ENCODE measurements at regions not wholly inside any gene's neighbourhood (a gene's known extent, or its start where the extent isn't known, plus 50 kb on each side); places are given as distances from the start of the nearest gene placed in this dataset.
"Not testable (repeated sequence)": the region's sequence is repeated elsewhere in the genome, so short reads cannot be mapped to it uniquely, and the experiment has no call there.

- H3K4me1 ChIP-seq (ENCODE audit: insufficient read depth, low read length); H3K27me3 Mint-ChIP-seq; POLR2A ChIA-PET (ENCODE audit: partially characterized antibody); H3K9me3 ChIP-seq (ENCODE audit: control insufficient read depth in 1 of 2, low read length in 2 of 2); H3K4me3 Mint-ChIP-seq; DNase-seq; H3K9me3 Mint-ChIP-seq; intact Hi-C loops (cut with micrococcal nuclease); H3K36me3 Mint-ChIP-seq; H3K36me3 ChIP-seq (ENCODE audit: insufficient read depth, low read length); H3K27ac ChIP-seq (ENCODE audit: low read depth, low read length); H3K27me3 ChIP-seq (ENCODE audit: insufficient read depth, low read length); H3K4me3 ChIP-seq (ENCODE audit: low read length in 2 of 2); CTCF ChIA-PET (ENCODE audit: partially characterized antibody); H3K27ac Mint-ChIP-seq; H3K4me1 Mint-ChIP-seq: not testable (repeated sequence)
These were observed 3947.8 kb upstream of the TPTE start for GRCh38 chr21:6573576-6573975.

- H3K36me3 Mint-ChIP-seq; H3K27me3 Mint-ChIP-seq; DNase-seq; H3K4me1 ChIP-seq (ENCODE audit: insufficient read depth, low read length); intact Hi-C loops (cut with micrococcal nuclease); H3K27ac Mint-ChIP-seq; H3K9me3 ChIP-seq (ENCODE audit: control insufficient read depth in 1 of 2, low read length in 2 of 2); POLR2A ChIA-PET (ENCODE audit: partially characterized antibody); H3K36me3 ChIP-seq (ENCODE audit: insufficient read depth, low read length); H3K4me3 ChIP-seq (ENCODE audit: low read length in 2 of 2); H3K27ac ChIP-seq (ENCODE audit: low read depth, low read length); CTCF ChIA-PET (ENCODE audit: partially characterized antibody); H3K4me1 Mint-ChIP-seq; H3K27me3 ChIP-seq (ENCODE audit: insufficient read depth, low read length); H3K4me3 Mint-ChIP-seq; H3K9me3 Mint-ChIP-seq: not testable (repeated sequence)
These were observed 3941.6 kb upstream of the TPTE start for GRCh38 chr21:6579801-6580200.
